ENCODE measurements at regions not wholly inside any gene's neighbourhood (a gene's known extent, or its start where the extent isn't known, plus 50 kb on each side); places are given as distances from the start of the nearest gene placed in this dataset.

- TF ChIP-seq CTCF (conservative IDR thresholded peaks at IDR 0.05; ENCODE audit: low read depth, low read length) = no peak
- TF ChIP-seq EZH2 (IDR thresholded peaks at IDR 0.05; ENCODE audit: low read length, unreplicated experiment) = no peak
- no peak for TF ChIP-seq EZH2phosphoT487 (IDR thresholded peaks at IDR 0.05; ENCODE audit: borderline replicate concordance, low read length)
These were observed 1152.1 kb downstream of the TBC1D22A start for GRCh38 chr22:47914481-47915097.

All from PC-3 (cell line).